Retinal pigment epithelial cell (primary cell): ENCODE measurements at regions not wholly inside any gene's neighbourhood (a gene's known extent, or its start where the extent isn't known, plus 50 kb on each side); places are given as distances from the start of the nearest gene placed in this dataset.

Source experiments
- DNase-seq: peaks from one replicate; pipeline ENCODE4 v3.0.0-alpha.2; 2010; ENCODE audit warnings: low read depth
- H3K4me3 ChIP-seq: 2 replicates; pipeline ENCODE4 v1.5.1; 2011; ENCODE audit warnings: mild to moderate bottlenecking, low read length, control low read depth, moderate library complexity
- CTCF ChIP-seq: conservative IDR thresholded peaks from 2 replicates; pipeline ENCODE4 v1.5.1; 2011; ENCODE audit warnings: low read depth, low read length, control low read depth, inconsistent platforms

DNA sequence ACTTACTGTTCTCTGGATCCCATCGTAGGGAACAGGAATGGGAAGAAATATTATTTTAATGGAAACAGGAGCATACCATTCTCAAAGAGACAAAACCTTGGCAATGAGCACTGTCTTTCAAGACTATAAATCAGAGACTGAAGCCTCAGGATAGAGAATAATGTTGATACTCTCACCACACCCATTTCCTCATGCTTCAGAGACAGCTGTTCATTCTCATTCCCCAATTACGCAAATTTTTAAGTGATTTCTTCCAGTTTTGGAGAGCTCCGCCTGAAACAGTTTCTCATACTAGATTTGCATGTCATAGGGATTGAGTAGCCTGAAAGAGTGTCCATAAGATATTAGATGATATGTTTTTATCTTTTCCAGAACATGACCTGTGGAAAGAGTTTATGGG, 290.5 kb upstream of the RASA1 start:
- no peak overlapping the region for H3K4me3 ChIP-seq
- no peak for TF ChIP-seq CTCF
- DNase-seq = no peak

GRCh38 chr5:86977808-86978207, 289.9 kb upstream of the RASA1 start:
- no peak overlapping the region for H3K4me3 ChIP-seq
- DNase-seq = no peak
- TF ChIP-seq CTCF = no peak

DNA sequence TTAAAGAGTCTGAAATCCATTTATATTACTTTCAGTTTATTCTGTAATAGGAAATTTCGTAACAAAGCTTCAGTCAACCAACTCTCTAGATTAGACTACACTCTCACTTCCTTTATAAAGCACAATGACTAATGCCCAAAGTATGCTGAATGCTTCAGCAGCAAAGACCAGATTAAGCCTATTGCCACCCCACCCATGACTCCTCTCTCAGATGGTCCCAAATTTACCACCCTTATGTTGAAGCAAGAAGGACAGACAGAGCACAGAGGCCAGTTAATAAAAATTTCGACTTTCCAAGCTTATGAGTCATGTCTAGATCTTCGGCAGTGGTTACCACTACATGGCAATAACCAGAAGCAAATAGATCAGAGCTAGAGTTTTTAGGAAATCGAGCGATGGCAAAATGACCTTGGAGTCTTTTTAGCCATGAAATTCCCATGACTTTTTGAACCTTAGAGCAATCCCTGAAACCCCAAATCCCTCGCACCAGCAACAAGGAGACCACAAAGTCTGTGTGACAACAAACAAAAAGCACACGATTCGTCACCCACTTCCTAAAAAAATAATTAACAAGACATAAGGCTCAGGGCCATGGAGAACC, 287.8 kb upstream of the RASA1 start:
- DNase-seq = peak; percentile 60
- no peak for TF ChIP-seq CTCF
- H3K4me3 ChIP-seq = no peak overlapping the region

- no peak overlapping the region for H3K4me3 ChIP-seq
- TF ChIP-seq CTCF = no peak
- no peak for DNase-seq
Observed at GRCh38 chr5:86981898-86982297, 285.8 kb upstream of the RASA1 start.

DNA sequence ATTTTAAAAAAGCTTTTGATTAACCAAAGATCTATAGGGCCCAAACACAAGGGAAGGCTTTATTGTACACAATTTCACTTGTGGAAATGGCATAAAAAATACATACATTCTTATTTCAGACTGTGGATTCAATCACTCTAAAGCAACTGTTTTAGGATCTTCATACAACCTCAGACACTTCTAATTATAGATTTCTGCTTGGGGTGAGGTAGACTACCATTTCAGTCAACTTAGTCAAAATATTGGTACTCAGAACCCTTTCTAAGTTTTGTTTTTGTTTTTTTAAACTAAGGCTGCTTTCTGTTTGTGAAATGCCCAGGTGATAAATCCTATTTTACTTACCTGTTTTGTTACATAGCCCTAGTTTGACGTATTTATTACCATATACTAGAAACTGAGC, 284.5 kb upstream of the RASA1 start:
- no peak overlapping the region for H3K4me3 ChIP-seq
- TF ChIP-seq CTCF = no peak
- DNase-seq = no peak

DNA sequence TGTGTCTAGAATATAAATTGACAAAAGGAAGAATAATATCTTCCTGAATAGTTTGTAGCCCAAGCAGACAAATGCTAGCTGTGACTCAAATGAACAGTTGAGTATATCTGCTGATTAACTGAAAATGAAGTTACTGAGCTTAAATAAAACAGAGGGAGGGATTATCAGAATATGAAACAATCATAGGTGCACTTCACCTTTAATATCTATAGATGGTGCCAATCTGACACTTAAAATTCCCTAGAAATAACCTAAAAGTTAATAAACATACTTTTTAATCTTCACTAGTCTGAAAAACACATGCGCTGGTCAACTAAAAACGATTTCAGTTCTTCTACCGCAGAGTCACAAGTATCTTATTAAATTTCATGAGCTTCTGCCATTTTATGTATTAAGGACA, 280.8 kb upstream of the RASA1 start:
- no peak for DNase-seq
- H3K4me3 ChIP-seq = no peak overlapping the region
- peak; percentile 9 for TF ChIP-seq CTCF

DNA sequence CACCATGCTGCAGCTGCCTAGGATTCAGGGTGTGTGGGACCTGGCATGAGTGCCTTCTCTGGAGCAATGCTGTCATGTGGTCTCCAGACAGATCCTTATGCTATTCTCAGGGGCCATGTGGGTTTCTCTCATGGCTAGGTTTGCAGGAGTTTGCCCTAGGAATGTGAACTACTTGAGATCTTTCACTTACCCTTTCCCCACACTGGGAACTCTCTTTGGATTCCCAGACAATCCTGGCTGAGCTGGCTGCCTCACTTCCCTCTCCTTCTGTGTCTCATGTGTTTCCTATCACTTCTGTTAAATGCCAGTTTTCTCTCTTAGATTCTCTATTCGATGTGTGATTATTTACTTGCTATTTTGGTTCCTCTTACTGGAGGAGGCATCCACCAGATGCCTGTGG, 270.2 kb upstream of the RASA1 start:
- no peak overlapping the region for H3K4me3 ChIP-seq
- TF ChIP-seq CTCF = no peak
- DNase-seq = no peak
